Skeletal muscle tissue (tissue), 3 donors: ENCODE measurements at regions not wholly inside any gene's neighbourhood (a gene's known extent, or its start where the extent isn't known, plus 50 kb on each side); places are given as distances from the start of the nearest gene placed in this dataset.

Source experiments
- H3K27ac ChIP-seq: one replicate; pipeline ENCODE4 v1.7.0; 2013; ENCODE audit warnings: mild to moderate bottlenecking, low read depth, low read length, inconsistent platforms
- H3K27me3 ChIP-seq, 3 donors: one replicate each; pipeline ENCODE4 v1.7.0; 2013; ENCODE audit warnings: low read length in 3 of 3; ENCODE audit not compliant: control insufficient read depth in 3 of 3, insufficient read depth in 3 of 3
- H3K36me3 ChIP-seq, 3 donors: one replicate each; pipeline ENCODE4 v1.7.0; 2013; ENCODE audit warnings: low read length in 3 of 3; ENCODE audit not compliant: control insufficient read depth in 3 of 3, insufficient read depth in 3 of 3
- H3K4me1 ChIP-seq, 3 donors: one replicate each; pipeline ENCODE4 v1.7.0; 2013; ENCODE audit warnings: low read length in 3 of 3, mild to moderate bottlenecking in 3 of 3; ENCODE audit not compliant: control insufficient read depth in 3 of 3, insufficient read depth in 3 of 3
- H3K4me3 ChIP-seq, 3 donors: one replicate each; pipeline ENCODE4 v1.7.0; 2013; ENCODE audit warnings: low read length in 3 of 3
- H3K9ac ChIP-seq, 3 donors: one replicate each; pipeline ENCODE4 v1.7.0; 2013; ENCODE audit warnings: low read length in 3 of 3, mild to moderate bottlenecking in 3 of 3, moderate library complexity in 2 of 3, low read depth in 1 of 3
- H3K9me3 ChIP-seq, 3 donors: one replicate each; pipeline ENCODE4 v1.7.0; 2013; ENCODE audit warnings: low read length in 3 of 3; ENCODE audit not compliant: control insufficient read depth in 3 of 3
- donor health status: Osteomylitis.

DNA sequence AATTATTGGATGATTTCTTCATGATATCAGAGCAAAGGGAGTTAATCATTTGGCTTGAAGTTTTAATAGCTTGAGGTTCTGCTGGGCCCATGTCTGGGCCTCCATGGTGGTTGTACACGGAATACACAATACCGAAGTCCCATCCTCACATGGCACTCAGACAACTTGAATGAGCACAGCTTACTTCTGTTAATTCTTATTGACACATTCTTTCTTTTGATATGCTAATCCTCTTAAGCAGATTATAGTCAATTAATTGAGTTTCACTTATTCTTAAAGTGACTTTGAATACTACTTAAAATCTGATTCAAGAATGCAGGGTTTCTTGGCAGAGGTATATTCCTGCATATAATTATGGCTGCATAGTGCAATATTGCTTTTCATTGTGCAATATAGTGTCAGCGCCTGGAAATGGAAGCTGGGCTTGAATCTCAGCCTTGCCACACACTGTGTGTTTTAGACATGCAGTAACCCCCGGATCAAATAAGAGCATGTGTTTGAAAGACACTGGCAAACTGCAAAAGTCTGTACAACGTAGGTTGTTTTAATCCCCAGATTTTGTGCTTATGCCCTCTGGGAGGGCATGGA lies 543.5 kb upstream of the ADARB2 start:
- H3K36me3 ChIP-seq, result no peaks in the 10 kb centered on the region
- H3K9me3 ChIP-seq, result no peaks in the 10 kb centered on the region
- H3K4me1 ChIP-seq, result no peaks in the 10 kb centered on the region
- H3K27me3 ChIP-seq, result peaks cover 0 to 3% (median 0%) of the 10 kb centered on the region in 3 donors
- no peak overlapping the region for H3K9ac ChIP-seq
- H3K27ac ChIP-seq, result no peak overlapping the region
- H3K4me3 ChIP-seq, result no peak overlapping the region

DNA sequence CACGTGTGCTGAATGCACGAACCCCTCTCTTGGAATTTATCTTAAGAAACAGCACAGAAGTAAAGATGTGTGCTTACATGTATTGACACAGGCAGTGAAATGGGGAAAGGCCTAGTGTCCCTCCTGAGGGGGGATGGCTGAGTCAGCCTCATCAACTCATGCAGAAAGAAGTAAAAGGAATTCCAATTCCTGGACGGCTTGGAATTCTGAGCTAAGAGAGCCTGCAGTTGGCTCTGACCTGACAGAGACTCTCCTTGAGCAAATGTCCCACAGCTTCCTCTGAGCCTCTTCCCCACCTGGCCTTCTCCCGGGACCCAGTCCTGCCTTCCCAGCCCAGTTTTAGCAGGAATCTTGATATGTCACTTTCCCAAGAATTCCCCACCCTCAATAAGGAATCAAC lies 542.4 kb upstream of the ADARB2 start:
- Histone ChIP-seq H3K27ac (no peak overlapping the region), H3K4me3 (no peak overlapping the region), H3K9ac (no peak overlapping the region)

DNA sequence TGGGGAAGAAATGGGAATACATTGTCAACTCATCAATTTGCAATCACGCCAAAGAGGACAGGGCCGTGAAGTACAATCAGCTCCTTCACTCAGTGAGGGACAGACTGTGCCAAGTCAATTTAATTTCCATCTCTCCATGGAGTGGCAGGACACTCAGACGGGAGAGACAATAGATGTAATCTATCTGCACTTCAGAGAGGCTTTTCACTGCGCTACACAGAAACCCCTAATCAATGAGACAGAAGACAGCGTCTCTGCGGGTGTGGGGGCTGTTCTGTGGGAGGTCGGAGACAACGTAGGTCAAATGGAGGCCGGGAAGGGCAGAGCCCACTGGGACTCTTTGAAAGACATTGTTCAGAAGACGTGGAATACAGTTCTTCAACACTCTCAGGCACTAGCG lies 541.0 kb upstream of the ADARB2 start:
- Histone ChIP-seq H3K36me3 (no peaks in the 10 kb centered on the region), H3K4me1 (no peaks in the 10 kb centered on the region), H3K27me3 (no peaks in the 10 kb centered on the region), H3K9ac (no peak overlapping the region), H3K27ac (no peak overlapping the region), H3K9me3 (peaks cover 0 to 2% (median 0%) of the 10 kb centered on the region in 3 donors), H3K4me3 (no peak overlapping the region)

More for the DNA sequence above, 542.4 kb upstream of the ADARB2 start:
- Histone ChIP-seq H3K9me3 (no peaks in the 10 kb centered on the region), H3K36me3 (no peaks in the 10 kb centered on the region), H3K4me1 (no peaks in the 10 kb centered on the region), H3K27me3 (peaks cover 0 to 3% (median 0%) of the 10 kb centered on the region in 3 donors)

DNA sequence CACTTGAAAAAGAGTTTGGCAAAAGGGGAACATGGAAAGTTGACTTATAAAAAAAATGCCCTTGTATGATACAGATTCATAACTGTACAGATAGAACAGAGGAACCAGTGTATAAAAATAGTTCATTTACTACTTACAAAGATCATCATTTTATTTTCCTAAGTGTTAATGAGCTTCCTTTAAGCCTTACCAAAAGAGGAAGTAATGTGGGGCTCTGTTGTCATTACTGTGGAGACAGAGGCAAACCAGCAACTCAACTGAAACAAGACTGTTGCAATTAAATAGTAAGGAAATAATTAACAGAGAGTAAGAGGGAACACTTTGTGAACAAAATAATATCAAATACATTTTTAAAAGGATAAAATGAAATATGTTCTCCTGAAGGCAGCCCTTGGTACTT lies 526.2 kb upstream of the ADARB2 start:
- Histone ChIP-seq H3K9me3 (no peaks in the 10 kb centered on the region), H3K9ac (no peak overlapping the region), H3K4me3 (no peak overlapping the region), H3K4me1 (no peaks in the 10 kb centered on the region), H3K27ac (no peak overlapping the region), H3K36me3 (no peaks in the 10 kb centered on the region), H3K27me3 (no peaks in the 10 kb centered on the region)

DNA sequence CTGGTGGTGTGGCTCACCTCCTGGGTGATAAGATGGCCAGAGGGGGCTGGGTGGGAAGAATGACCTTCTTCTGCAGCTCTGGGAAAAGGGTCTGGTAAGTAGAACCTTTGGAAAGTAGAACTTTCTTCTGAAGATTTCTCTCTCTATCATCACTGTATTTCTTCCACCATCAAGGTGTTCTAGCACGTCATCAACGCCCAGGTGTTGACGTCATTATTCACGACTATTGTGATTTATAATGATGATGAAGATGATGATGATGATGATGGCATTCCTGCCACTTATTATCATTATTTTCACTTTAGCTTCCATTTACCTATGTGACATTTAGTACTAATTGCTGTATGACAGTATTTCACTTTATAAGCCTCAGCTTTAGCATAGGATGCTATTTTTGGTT lies 525.6 kb upstream of the ADARB2 start:
- H3K27ac ChIP-seq, result no peak overlapping the region
- H3K4me3 ChIP-seq, result no peak overlapping the region
- no peaks in the 10 kb centered on the region for H3K27me3 ChIP-seq
- H3K9ac ChIP-seq, result no peak overlapping the region
- H3K4me1 ChIP-seq, result no peaks in the 10 kb centered on the region
- no peaks in the 10 kb centered on the region for H3K36me3 ChIP-seq
- no peaks in the 10 kb centered on the region for H3K9me3 ChIP-seq

DNA sequence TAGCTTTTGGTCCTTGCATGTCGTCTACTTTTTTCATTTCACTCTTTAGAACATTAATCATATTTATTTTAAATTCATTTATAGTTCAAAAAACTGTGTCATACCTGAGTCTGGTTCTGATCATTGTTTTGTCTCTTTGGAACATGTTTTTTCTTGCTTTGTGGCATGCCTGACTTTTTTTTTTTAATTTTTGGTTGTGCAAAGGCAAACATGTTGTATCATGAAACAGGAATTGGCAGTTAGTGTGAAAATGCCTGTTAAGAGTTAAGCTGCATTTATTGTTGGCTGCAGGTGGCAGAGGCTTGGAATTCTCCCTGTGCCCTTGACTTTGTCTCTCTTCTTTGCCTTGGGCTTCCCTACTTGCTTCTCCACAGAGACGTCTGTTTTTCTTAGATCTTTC lies 525.0 kb upstream of the ADARB2 start:
- Histone ChIP-seq H3K27me3 (no peaks in the 10 kb centered on the region), H3K27ac (no peak overlapping the region), H3K9me3 (no peaks in the 10 kb centered on the region), H3K36me3 (no peaks in the 10 kb centered on the region), H3K9ac (no peak overlapping the region), H3K4me3 (no peak overlapping the region), H3K4me1 (no peaks in the 10 kb centered on the region)

DNA sequence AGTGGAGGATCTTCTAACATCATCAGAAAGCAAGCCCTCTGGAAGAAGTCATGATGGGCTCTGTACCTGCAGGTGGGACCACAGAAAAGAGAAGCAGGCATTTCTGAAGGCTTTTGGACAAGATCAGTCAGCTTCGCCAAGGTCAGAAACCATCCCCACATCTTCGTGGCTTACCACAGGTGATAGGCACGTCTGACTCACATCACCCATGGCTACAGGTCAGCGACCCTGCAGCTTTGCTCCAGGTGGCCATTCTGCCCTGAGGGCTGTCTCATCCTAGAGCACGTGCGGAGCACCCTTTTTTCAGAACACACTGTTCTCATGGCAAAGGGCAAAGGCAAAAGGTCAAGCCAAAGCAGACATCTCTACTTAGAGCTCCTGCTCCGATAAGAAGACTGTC lies 518.9 kb upstream of the ADARB2 start:
- no peaks in the 10 kb centered on the region for H3K36me3 ChIP-seq
- no peak overlapping the region for H3K9ac ChIP-seq
- no peaks in the 10 kb centered on the region for H3K4me1 ChIP-seq
- no peak overlapping the region for H3K27ac ChIP-seq
- H3K27me3 ChIP-seq, result no peaks in the 10 kb centered on the region
- no peak overlapping the region for H3K4me3 ChIP-seq
- no peaks in the 10 kb centered on the region for H3K9me3 ChIP-seq

DNA sequence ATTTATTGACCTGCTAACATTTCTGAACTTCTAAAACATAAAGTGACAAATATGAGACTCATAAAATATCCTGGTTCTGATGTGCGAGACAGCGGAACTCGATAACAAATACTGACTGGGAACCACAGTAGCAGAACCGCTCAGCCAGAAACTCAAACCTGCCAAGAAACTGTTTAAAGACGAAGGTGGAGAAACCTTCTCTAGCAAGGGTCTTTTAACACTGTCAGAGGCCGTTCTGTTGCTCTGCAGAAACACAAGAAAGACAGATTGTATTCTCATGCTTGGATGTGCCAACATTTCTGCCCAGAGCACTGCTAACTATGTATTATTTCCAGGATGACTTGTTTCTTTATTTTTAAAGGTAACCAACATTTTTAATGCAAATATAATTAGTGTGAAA lies 514.8 kb upstream of the ADARB2 start:
- Histone ChIP-seq H3K27ac (no peak overlapping the region), H3K9me3 (peaks cover 0 to 5% (median 3%) of the 10 kb centered on the region in 3 donors)

DNA sequence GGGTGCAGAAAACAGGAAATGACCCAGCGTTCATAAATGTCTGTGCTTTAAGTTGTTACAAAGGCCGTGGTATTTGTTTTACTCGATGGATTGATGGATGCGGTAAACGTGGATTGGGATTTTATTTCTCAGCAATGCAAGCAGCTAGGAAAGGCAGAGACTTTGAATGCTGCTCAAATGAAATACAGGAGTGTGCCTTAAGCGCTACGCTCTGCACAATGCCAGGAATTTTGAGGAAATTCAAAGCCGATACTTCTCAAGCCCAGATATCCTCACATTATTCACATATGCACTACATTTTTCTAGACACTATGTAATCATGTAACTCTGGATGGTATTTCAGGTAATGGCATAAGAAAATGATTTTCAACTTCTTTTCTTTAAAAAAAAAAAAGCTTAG lies 514.3 kb upstream of the ADARB2 start:
- no peak overlapping the region for H3K4me3 ChIP-seq
- H3K27ac ChIP-seq, result no peak overlapping the region
- no peak overlapping the region for H3K9ac ChIP-seq
- no peaks in the 10 kb centered on the region for H3K27me3 ChIP-seq
- no peaks in the 10 kb centered on the region for H3K4me1 ChIP-seq
- H3K36me3 ChIP-seq, result no peaks in the 10 kb centered on the region
- H3K9me3 ChIP-seq, result peaks cover 0 to 5% (median 3%) of the 10 kb centered on the region in 3 donors

More for the DNA sequence above, 514.8 kb upstream of the ADARB2 start:
- H3K27me3 ChIP-seq, result no peaks in the 10 kb centered on the region
- H3K36me3 ChIP-seq, result no peaks in the 10 kb centered on the region
- no peak overlapping the region for H3K9ac ChIP-seq
- H3K4me1 ChIP-seq, result no peaks in the 10 kb centered on the region
- no peak overlapping the region for H3K4me3 ChIP-seq

DNA sequence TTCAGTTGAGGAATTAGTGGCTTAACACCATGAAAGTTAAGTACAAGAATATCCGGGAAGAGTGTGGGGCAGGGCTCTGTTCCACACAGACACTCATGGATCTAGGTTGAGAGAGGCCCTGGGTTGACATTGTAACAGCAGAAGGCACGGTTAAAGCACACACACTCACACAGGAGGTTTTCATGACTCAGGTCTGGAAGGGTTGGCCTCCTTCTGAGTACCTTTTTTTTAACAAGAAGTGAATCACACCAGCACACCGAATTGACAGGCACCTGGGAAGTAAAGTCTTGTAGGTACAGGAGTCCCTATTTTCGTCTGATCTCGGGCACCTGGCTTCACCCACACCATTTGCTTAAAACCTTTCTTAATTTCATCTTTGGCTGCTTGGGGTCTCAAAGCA lies 509.4 kb upstream of the ADARB2 start:
- H3K9me3 ChIP-seq, result peaks cover 3 to 9% (median 4%) of the 10 kb centered on the region in 3 donors
- H3K9ac ChIP-seq, result no peak overlapping the region
- no peaks in the 10 kb centered on the region for H3K36me3 ChIP-seq
- H3K4me3 ChIP-seq, result no peak overlapping the region
- H3K27ac ChIP-seq, result no peak overlapping the region
- H3K4me1 ChIP-seq, result no peaks in the 10 kb centered on the region
- H3K27me3 ChIP-seq, result no peaks in the 10 kb centered on the region
